ENCODE measurements at regions not wholly inside any gene's neighbourhood (a gene's known extent, or its start where the extent isn't known, plus 50 kb on each side); places are given as distances from the start of the nearest gene placed in this dataset.

- Mint-ChIP-seq H3K36me3 (ENCODE audit: unreplicated experiment) (no peaks in the 10 kb centered on the region), H3K4me1 (ENCODE audit: low read depth, unreplicated experiment) (peaks cover 26% of the 10 kb centered on the region), H3K4me3 (ENCODE audit: unreplicated experiment) (no peak overlapping the region), H3K27me3 (ENCODE audit: unreplicated experiment) (no peaks in the 10 kb centered on the region), H3K27ac (ENCODE audit: unreplicated experiment) (no peak overlapping the region), H3K9me3 (ENCODE audit: unreplicated experiment) (no peaks in the 10 kb centered on the region)
- no peak for DNase-seq
- no peak for TF ChIP-seq CTCF (IDR thresholded peaks at IDR 0.05; ENCODE audit: partially characterized antibody, unreplicated experiment)
Observed at GRCh38 chr9:13445103-13445500, 165.6 kb upstream of the MPDZ start.

GRCh38 chr9:13444245-13445102, 165.0 kb upstream of the MPDZ start:
- DNase-seq, result no peak
- Mint-ChIP-seq H3K27ac (ENCODE audit: unreplicated experiment) (no peak overlapping the region), H3K4me1 (ENCODE audit: low read depth, unreplicated experiment) (peaks cover 28% of the 10 kb centered on the region), H3K36me3 (ENCODE audit: unreplicated experiment) (no peaks in the 10 kb centered on the region), H3K9me3 (ENCODE audit: unreplicated experiment) (no peaks in the 10 kb centered on the region), H3K4me3 (ENCODE audit: unreplicated experiment) (no peak overlapping the region), H3K27me3 (ENCODE audit: unreplicated experiment) (no peaks in the 10 kb centered on the region)
- no peak for TF ChIP-seq CTCF (IDR thresholded peaks at IDR 0.05; ENCODE audit: partially characterized antibody, unreplicated experiment)

GRCh38 chr9:13443346-13444244, 164.1 kb upstream of the MPDZ start:
- peaks cover 29% of the 10 kb centered on the region for H3K4me1 Mint-ChIP-seq (ENCODE audit: low read depth, unreplicated experiment)
- H3K27ac Mint-ChIP-seq (ENCODE audit: unreplicated experiment), result peak overlapping the region; percentile 60
- TF ChIP-seq CTCF (IDR thresholded peaks at IDR 0.05; ENCODE audit: partially characterized antibody, unreplicated experiment), result no peak
- H3K36me3 Mint-ChIP-seq (ENCODE audit: unreplicated experiment), result no peaks in the 10 kb centered on the region
- no peaks in the 10 kb centered on the region for H3K27me3 Mint-ChIP-seq (ENCODE audit: unreplicated experiment)
- peak overlapping the region; percentile 1 for H3K4me3 Mint-ChIP-seq (ENCODE audit: unreplicated experiment)
- H3K9me3 Mint-ChIP-seq (ENCODE audit: unreplicated experiment), result no peaks in the 10 kb centered on the region
- DNase-seq, result no peak

GRCh38 chr9:13439685-13440476, 160.4 kb upstream of the MPDZ start:
- H3K4me1 Mint-ChIP-seq (ENCODE audit: low read depth, unreplicated experiment), result peaks cover 19% of the 10 kb centered on the region
- H3K36me3 Mint-ChIP-seq (ENCODE audit: unreplicated experiment), result no peaks in the 10 kb centered on the region
- H3K27ac Mint-ChIP-seq (ENCODE audit: unreplicated experiment), result no peak overlapping the region
- H3K4me3 Mint-ChIP-seq (ENCODE audit: unreplicated experiment), result no peak overlapping the region
- H3K9me3 Mint-ChIP-seq (ENCODE audit: unreplicated experiment), result peaks cover 2% of the 10 kb centered on the region
- TF ChIP-seq CTCF (IDR thresholded peaks at IDR 0.05; ENCODE audit: partially characterized antibody, unreplicated experiment), result no peak
- no peak for DNase-seq
- no peaks in the 10 kb centered on the region for H3K27me3 Mint-ChIP-seq (ENCODE audit: unreplicated experiment)
